Hematopoietic multipotent progenitor cell (in vitro differentiated cells): ENCODE measurements at regions not wholly inside any gene's neighbourhood (a gene's known extent, or its start where the extent isn't known, plus 50 kb on each side); places are given as distances from the start of the nearest gene placed in this dataset.
A peak's percentile ranks its signal among the peaks of the same experiment; 100 is the strongest.

Experiments used
- DNase-seq, 3 donors: peaks; one replicate each; pipeline ENCODE4 v3.0.0-alpha.2; 2011 to 2015; ENCODE audit warnings: low read depth in 2 of 3, low spot score in 2 of 3

DNA sequence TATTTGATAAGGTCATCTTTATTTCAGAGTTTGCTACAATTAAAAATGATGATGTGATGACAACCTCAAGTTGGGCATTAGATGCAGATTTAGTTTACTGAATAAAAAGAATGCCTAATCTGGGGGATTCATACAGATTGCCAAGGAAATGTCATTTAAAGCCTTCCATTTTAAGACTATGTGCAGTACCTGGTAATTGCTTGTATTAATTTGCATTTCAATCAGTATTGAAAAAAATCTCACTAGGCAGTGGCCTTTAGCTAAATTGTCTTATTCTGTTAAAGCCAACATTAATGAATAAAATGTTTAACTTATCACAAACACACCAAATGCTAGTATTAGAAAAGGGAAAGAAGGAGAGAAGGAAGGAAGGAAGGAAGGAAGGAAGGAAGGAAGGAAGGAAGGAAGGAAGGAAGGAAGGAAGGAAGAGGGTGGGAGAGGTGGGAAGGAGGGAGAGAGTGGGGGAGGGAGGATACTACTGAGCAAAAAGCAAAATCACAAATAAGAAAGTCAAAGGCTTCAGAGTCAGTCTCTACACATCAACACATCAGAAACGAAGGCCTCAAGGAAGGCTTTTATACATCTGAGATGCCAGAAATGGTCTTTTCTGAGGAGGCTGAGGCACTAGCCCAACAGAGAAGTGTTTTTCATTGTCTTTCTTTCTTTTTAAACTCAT lies 271.1 kb upstream of the CLEC14A start:
- DNase-seq: no peak

DNA sequence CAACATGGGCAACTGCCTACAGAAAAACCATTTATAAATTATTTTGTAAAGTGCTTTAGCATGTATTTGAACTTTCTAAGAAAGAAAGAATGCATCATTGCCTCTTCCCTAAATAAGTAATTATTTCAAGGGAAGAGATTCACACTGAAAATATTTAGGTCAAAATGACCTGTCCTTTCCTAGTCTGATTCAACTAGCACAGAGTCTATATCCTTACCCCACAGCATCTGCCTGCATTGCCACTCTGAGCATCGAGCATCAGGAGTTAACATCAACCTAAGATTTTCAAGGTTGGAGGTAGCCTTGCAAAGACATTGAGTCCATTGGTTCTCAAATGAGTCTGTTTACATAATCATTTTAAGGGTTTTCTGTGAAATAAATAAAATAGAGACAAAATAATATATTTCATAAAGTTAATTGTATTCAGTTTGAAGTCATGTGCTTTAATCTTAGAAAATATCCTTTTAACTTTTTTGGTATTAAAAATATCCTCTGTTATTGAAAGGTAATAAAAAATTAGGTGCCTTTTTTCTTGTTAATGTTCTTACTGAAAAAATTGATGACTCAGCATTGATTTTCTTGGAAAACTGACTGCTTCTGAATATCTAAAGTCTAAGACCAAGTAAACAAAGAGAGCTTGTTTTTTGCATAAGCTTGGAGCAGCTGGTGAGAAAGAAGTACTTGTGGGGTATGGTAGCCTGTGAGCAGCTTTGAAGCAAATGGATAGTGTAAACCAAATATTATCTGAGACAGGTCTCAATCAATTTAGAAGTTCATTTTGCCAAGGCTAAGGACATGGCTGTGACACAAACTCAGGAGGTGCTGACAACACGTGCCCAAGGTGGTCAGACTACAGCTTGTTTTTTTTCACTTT lies 269.0 kb upstream of the CLEC14A start:
- DNase-seq: no peak

- no peak for DNase-seq
These were observed 266.8 kb upstream of the CLEC14A start for GRCh38 chr14:38522724-38523123.

DNA sequence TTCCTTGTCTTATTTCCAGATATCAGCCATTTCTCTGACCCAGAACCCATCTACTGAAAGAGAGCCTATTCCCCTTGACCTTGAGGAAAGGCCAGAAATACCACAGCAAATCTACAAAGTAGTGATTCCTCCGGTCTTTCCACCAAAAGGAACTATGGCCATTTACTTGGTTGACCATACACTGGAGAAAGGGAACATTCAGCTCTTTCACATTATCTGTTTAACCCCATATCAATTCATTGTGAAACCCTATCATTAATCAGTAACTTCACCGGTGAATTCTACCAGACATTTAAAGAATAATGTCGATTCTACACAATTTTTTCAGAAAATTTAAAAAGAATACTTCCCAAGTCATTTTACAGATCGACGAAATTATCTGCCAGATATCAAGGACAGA lies 265.7 kb upstream of the CLEC14A start:
- no peak for DNase-seq

DNA sequence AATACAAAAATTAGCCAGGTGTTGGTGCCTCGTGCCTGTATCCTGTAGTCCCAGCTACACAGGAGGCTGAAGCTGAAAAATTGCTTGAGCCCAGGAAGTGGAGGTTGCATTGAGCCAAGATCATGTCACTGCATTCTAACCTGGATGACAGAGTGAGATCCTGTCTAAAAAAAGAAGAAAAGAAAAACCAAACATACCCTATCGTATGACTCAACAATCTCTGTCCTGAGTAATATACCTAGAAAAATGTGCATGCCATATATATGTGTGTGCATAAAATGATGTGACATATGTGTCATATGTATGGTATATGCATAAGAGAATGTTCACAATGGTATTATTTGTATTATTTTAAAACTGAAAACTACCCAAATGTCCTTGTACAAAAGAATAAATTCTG lies 261.5 kb upstream of the CLEC14A start:
- DNase-seq: no peak

- no peak for DNase-seq
These were observed 256.3 kb upstream of the CLEC14A start for GRCh38 chr14:38512236-38512635.

GRCh38 chr14:38507299-38507698 lies 251.4 kb upstream of the CLEC14A start:
- no peak for DNase-seq

- no peak for DNase-seq
These were observed 250.0 kb upstream of the CLEC14A start for GRCh38 chr14:38505973-38506249.

GRCh38 chr14:38505221-38505972 lies 249.5 kb upstream of the CLEC14A start:
- DNase-seq: no peak

- DNase-seq: no peak
These were observed 248.3 kb upstream of the CLEC14A start for GRCh38 chr14:38504175-38504574.

DNA sequence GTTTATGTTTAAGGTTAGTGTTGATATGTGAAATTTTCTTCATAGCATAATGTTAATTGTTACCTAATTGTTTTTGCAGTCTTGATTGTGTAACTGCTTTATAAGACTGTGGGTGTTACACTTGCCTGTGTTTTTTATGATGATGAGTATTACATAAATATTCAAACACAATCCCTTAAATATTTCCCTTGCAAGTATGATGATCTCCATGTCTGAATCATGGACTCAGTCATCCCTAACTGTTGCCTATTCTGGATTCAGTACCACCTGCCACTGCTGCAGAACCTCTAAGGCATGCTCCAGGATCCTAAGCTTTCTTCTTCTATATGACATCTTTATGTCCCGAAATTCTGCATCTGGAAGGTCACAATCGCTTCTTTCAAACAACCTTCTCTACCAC lies 246.3 kb upstream of the CLEC14A start:
- DNase-seq: no peak

DNA sequence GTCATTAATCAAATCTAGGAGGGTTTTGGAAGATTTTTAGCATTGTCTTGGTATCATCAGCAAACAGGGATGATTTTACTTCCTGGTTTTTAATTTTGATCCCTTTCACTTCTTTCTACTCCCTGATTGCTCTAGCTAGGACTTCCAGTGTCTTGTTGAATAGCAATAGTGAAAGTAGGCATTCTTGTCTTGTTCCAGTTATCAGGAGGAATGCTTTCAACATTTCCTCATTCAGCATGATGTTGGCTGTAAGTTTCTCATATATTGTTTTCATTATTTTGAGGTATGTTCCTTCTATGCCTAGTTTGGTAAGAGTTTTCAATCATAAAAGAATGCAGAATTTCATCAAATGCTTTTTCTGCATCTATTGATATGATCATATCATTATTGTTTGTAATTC lies 244.2 kb upstream of the CLEC14A start:
- DNase-seq: no peak

DNA sequence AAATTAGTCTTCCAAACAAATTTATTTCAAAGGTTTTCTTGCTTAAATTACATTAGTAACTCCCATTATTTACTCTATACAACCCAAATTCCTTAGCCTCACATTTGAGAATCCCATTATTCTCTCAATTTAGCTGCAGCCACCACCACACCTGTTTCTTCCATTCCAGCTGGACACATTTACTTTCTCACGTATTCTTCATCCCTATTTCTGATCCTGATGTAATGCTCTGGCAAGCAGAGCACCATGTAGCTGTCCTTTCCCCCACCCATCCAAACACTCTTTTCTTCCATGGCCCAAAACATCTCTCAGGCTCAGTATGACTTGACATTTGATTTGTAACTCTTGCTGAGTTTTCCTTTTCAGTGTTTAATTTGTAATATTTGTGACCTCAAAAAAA lies 240.2 kb upstream of the CLEC14A start:
- no peak for DNase-seq

DNA sequence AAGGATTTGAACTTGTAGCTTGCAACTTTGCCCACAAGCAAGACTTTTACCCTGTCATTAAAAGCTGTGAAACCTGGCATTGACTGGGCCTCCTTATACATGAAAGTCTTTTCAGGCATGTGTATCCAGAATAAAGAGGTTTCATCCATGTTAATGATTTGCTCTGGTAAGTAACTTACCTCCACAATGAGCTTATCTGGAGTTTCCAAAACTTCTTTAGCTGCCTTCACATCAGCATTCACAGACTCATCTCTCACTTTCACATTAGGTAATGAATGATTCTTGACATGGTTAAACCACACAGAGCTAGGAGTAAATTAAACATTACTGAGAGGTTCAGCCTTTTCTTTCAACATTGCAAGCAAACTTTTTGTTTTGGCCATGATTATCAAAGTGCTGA lies 234.4 kb upstream of the CLEC14A start:
- no peak for DNase-seq

DNA sequence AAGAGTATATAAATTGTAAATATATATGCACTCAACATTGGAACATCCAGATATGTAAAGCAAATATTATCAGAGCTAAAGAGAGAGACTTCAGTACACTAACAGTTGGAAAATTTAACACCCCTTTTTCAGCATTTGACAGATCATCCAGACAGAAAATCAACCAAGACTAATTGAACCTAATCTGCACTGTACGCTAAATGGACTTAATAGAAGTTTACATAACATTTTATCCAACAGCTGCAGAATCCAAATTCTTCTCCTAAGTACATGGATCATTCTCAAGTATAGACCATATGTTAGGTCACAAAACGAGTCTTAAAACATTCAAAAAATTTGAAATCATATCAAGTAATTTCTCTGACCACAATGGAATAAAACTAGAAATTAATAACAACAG lies 229.1 kb upstream of the CLEC14A start:
- no peak for DNase-seq

GRCh38 chr14:38481952-38482678 lies 226.2 kb upstream of the CLEC14A start:
- no peak for DNase-seq

GRCh38 chr14:38469156-38469555 lies 213.3 kb upstream of the CLEC14A start:
- DNase-seq: no peak

DNA sequence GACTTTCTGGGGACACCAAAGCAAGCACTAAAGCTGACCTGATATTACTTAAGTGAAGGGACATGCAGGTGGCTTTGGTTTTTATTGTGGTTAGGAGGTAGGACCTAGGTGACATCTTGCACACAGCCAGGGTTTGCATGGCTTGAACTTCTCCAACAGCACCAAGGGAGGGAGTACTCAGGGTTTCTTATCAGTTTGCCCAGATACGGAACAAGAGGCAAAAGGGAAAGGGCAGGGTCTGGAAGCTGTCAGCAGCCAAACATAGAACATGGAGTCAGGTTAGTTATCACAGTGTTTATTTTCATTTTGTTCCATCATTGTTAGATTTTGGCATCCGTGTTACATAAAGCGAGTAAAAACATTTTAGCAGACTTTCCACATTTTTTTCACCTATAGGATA lies 186.3 kb upstream of the CLEC14A start:
- DNase-seq: peak in 2 of 3 donors; percentile 22 to 36

- DNase-seq: no peak
These were observed 176.3 kb upstream of the CLEC14A start for GRCh38 chr14:38432186-38432585.

DNA sequence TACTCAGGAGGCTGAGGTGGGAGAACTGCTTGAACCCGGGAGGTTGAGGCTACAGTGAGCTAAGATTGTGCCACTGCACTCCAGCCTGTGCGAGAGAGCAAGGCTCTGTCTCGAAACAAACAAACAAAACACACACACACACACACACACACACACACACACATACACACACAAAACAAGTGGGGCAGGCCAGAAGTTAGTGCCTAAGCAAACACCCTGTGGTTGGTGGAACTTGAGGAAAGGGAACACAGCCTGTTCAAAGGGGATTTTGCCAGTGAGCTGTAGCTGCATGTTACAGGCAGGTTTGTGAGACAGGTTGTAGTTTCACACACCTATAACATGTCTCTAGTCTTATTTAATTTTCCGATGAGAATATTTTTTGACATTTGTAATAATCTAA lies 175.3 kb upstream of the CLEC14A start:
- DNase-seq: no peak

- DNase-seq: no peak
These were observed 174.6 kb upstream of the CLEC14A start for GRCh38 chr14:38430522-38430921.
